ENCODE measurements at regions not wholly inside any gene's neighbourhood (a gene's known extent, or its start where the extent isn't known, plus 50 kb on each side); places are given as distances from the start of the nearest gene placed in this dataset.

DNA sequence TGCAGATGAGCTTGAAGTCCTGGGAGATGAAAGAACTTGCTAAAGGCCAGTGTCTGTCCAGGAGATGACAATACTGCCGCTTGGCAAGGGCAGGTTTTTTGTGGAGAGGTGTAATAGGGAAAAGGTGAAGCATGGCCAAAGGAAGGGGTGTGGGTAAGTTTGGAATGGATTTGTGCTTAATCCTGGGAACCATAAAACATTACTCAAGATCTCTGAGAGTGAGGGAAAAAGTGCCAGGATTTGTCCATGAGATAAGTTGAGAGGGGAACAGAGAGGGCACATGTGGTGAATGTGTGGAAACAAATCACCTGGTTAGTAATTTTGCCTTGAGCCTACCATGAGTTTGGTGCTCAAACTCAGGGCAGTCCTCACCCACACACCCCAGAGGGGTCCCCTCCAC is 108.8 kb upstream of the CD180 start:
- TF ChIP-seq, protein P1, sequence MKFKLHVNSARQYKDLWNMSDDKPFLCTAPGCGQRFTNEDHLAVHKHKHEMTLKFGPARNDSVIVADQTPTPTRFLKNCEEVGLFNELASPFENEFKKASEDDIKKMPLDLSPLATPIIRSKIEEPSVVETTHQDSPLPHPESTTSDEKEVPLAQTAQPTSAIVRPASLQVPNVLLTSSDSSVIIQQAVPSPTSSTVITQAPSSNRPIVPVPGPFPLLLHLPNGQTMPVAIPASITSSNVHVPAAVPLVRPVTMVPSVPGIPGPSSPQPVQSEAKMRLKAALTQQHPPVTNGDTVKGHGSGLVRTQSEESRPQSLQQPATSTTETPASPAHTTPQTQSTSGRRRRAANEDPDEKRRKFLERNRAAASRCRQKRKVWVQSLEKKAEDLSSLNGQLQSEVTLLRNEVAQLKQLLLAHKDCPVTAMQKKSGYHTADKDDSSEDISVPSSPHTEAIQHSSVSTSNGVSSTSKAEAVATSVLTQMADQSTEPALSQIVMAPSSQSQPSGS (CRISPR knock-in tag; IDR thresholded peaks at IDR 0.05; ENCODE audit: borderline replicate concordance, low read depth), result no peak
- TF ChIP-seq CREB1 (CRISPR knock-in tag; IDR thresholded peaks at IDR 0.05), result no peak
- TF ChIP-seq TP53 (CRISPR knock-in tag; IDR thresholded peaks at IDR 0.05), result no peak
- TF ChIP-seq EMX1 (CRISPR knock-in tag; IDR thresholded peaks at IDR 0.05), result no peak
- no peak for TF ChIP-seq KAT7 (CRISPR knock-in tag; IDR thresholded peaks at IDR 0.05; ENCODE audit: borderline replicate concordance)
- no peak for TF ChIP-seq CTCF (IDR thresholded peaks at IDR 0.05)
- TF ChIP-seq NR3C1 (CRISPR knock-in tag; conservative IDR thresholded peaks at IDR 0.05; ENCODE audit: low read depth), result no peak
- TF ChIP-seq TCF7 (CRISPR knock-in tag; IDR thresholded peaks at IDR 0.05; ENCODE audit: low read depth), result no peak
- TF ChIP-seq, protein P2, sequence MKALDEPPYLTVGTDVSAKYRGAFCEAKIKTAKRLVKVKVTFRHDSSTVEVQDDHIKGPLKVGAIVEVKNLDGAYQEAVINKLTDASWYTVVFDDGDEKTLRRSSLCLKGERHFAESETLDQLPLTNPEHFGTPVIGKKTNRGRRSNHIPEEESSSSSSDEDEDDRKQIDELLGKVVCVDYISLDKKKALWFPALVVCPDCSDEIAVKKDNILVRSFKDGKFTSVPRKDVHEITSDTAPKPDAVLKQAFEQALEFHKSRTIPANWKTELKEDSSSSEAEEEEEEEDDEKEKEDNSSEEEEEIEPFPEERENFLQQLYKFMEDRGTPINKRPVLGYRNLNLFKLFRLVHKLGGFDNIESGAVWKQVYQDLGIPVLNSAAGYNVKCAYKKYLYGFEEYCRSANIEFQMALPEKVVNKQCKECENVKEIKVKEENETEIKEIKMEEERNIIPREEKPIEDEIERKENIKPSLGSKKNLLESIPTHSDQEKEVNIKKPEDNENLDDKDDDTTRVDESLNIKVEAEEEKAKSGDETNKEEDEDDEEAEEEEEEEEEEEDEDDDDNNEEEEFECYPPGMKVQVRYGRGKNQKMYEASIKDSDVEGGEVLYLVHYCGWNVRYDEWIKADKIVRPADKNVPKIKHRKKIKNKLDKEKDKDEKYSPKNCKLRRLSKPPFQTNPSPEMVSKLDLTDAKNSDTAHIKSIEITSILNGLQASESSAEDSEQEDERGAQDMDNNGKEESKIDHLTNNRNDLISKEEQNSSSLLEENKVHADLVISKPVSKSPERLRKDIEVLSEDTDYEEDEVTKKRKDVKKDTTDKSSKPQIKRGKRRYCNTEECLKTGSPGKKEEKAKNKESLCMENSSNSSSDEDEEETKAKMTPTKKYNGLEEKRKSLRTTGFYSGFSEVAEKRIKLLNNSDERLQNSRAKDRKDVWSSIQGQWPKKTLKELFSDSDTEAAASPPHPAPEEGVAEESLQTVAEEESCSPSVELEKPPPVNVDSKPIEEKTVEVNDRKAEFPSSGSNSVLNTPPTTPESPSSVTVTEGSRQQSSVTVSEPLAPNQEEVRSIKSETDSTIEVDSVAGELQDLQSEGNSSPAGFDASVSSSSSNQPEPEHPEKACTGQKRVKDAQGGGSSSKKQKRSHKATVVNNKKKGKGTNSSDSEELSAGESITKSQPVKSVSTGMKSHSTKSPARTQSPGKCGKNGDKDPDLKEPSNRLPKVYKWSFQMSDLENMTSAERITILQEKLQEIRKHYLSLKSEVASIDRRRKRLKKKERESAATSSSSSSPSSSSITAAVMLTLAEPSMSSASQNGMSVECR (CRISPR knock-in tag; IDR thresholded peaks at IDR 0.05; ENCODE audit: borderline replicate concordance), result no peak
- no peak for TF ChIP-seq NR2C2 (CRISPR knock-in tag; IDR thresholded peaks at IDR 0.05)

All from WTC11 (cell line).